Stomach (tissue), 8 donors: ENCODE measurements at regions not wholly inside any gene's neighbourhood (a gene's known extent, or its start where the extent isn't known, plus 50 kb on each side); places are given as distances from the start of the nearest gene placed in this dataset.
A peak's percentile ranks its signal among the peaks of the same experiment; 100 is the strongest.

ENCODE experiments used
- DNase-seq, 2 donors: peaks; one replicate each; pipeline versions ENCODE4 v3.0.0 to v3.0.0-alpha.2; 2013 to 2019
- H3K27ac ChIP-seq, 5 donors: fragments of 200-600 bp in 4 of 5; sonication (generic) in 4 of 5; one replicate each; pipeline ENCODE4 v1.5.1; 2013 to 2019; ENCODE audit warnings: mild to moderate bottlenecking in 1 of 5, moderate library complexity in 1 of 5
- H3K27me3 ChIP-seq, 3 donors: fragments of 200-600 bp; sonication (generic); one replicate each; pipeline ENCODE4 v1.5.1; 2017 to 2019; ENCODE audit warnings: mixed run types in 1 of 3
- H3K36me3 ChIP-seq, 4 donors: fragments of 200-600 bp; sonication (generic); 1 replicate in 3 of 4; 2 replicates in 1 of 4; pipeline ENCODE4 v1.5.1; 2016 to 2019
- H3K4me1 ChIP-seq, 4 donors: fragments of 200-600 bp; sonication (generic); one replicate each; pipeline ENCODE4 v1.5.1; 2016 to 2019
- H3K4me3 ChIP-seq, 4 donors: fragments of 200-600 bp; sonication (generic) in 3 of 4; one replicate each; pipeline ENCODE4 v1.5.1; 2016 to 2019; ENCODE audit warnings: mild to moderate bottlenecking in 1 of 4
- H3K9me3 ChIP-seq, 4 donors: fragments of 200-600 bp; sonication (generic); one replicate each; pipeline ENCODE4 v1.5.1; 2016 to 2019
- CTCF ChIP-seq, 7 experiments: fragments of 450-650 bp in 4 of 7; fragments of 200-600 bp in 3 of 7; sonication (generic) in 3 of 7; IDR thresholded peaks; one replicate each; pipeline ENCODE4 v1.5.1; 2016 to 2019; ENCODE audit warnings: antibody characterized with exemption in 7 of 7, control low read depth in 2 of 7, mild to moderate bottlenecking in 1 of 7
- EP300 ChIP-seq: sonication (generic); formaldehyde crosslinking; IDR thresholded peaks from one replicate; pipeline ENCODE4 v1.6.1; 2017; ENCODE audit warnings: antibody characterized with exemption
- POLR2A ChIP-seq, 4 donors: fragments of 450-650 bp; IDR thresholded peaks; one replicate each; pipeline ENCODE4 v1.6.1; 2016; ENCODE audit warnings: antibody characterized with exemption in 4 of 4, control low read depth in 2 of 4, mild to moderate bottlenecking in 1 of 4, moderate library complexity in 1 of 4
- POLR2AphosphoS5 ChIP-seq, 3 donors: sonication (generic); formaldehyde crosslinking; IDR thresholded peaks; one replicate each; pipeline ENCODE4 v1.6.1; 2016; ENCODE audit warnings: antibody characterized with exemption in 3 of 3
- WGBS, 5 donors: extraction: QIAGEN DNeasy Blood & Tissue Kit in 3 of 5; methylation state at CpG; one replicate each; pipeline versions ENCODE4 v1.1.5 to v1.1.7; 2013 to 2018; 5-methylcytosine and 5-hydroxymethylcytosine counted together
- intact Hi-C: fragments of 100-400 bp; cut with DNase I; formaldehyde crosslinking; loops from one replicate; pipeline ENCODE4 v1.15.1; 2023; ENCODE audit warnings: low total_unique reads
- donor health status: healthy with polysubstance abuse.
- donor health status: Bipolar disorder and iron deficiency.
- donor health status: healthy.

GRCh38 chr5:97846643-97847042 is 663.6 kb upstream of the RIOK2 start:
- H3K27me3 ChIP-seq, result no peaks in the 10 kb centered on the region
- intact Hi-C loops, result no loop called here
- no peaks in the 10 kb centered on the region for H3K36me3 ChIP-seq
- no peak for DNase-seq
- H3K27ac ChIP-seq, result no peak overlapping the region
- no peaks in the 10 kb centered on the region for H3K9me3 ChIP-seq
- TF ChIP-seq EP300, result no peak
- no peak for TF ChIP-seq POLR2AphosphoS5 (IDR thresholded peaks at IDR 0.05)
- TF ChIP-seq CTCF (IDR thresholded peaks at IDR 0.05), result no peak
- no peak for TF ChIP-seq POLR2A (IDR thresholded peaks at IDR 0.05)
- no peak overlapping the region for H3K4me3 ChIP-seq
- no peaks in the 10 kb centered on the region for H3K4me1 ChIP-seq

- Histone ChIP-seq H3K36me3 (no peaks in the 10 kb centered on the region), H3K27ac (no peak overlapping the region), H3K4me3 (no peak overlapping the region), H3K4me1 (no peaks in the 10 kb centered on the region), H3K27me3 (no peaks in the 10 kb centered on the region), H3K9me3 (no peaks in the 10 kb centered on the region)
- WGBS, 5 donors, result 85 to 93% (median 88%) methylated on average over 2 of the region's 2 CpGs
- intact Hi-C loops, result no loop called here
- TF ChIP-seq POLR2AphosphoS5 (IDR thresholded peaks at IDR 0.05), result no peak
- TF ChIP-seq EP300, result no peak
- no peak for TF ChIP-seq POLR2A (IDR thresholded peaks at IDR 0.05)
- no peak for TF ChIP-seq CTCF (IDR thresholded peaks at IDR 0.05)
- DNase-seq, result no peak
Measured at GRCh38 chr5:97847920-97848631, 665.0 kb upstream of the RIOK2 start.

GRCh38 chr5:97851036-97851435 is 668.0 kb upstream of the RIOK2 start:
- Histone ChIP-seq H3K9me3 (no peaks in the 10 kb centered on the region), H3K27ac (no peak overlapping the region), H3K4me1 (no peaks in the 10 kb centered on the region), H3K4me3 (no peak overlapping the region), H3K27me3 (no peaks in the 10 kb centered on the region), H3K36me3 (no peaks in the 10 kb centered on the region)
- 30 to 67% (median 48%) methylated on average over 1 of the region's 1 CpG for WGBS, 5 donors
- peak in 1 of 2 donors; percentile 55 for DNase-seq
- TF ChIP-seq EP300 (no peak), CTCF (IDR thresholded peaks at IDR 0.05) (no peak), POLR2A (IDR thresholded peaks at IDR 0.05) (no peak), POLR2AphosphoS5 (IDR thresholded peaks at IDR 0.05) (no peak)
- intact Hi-C loops, result loop anchor here (5.0 kb wide), 1 partner anchor 346 kb away; no protein-coding TSS in a partner anchor

GRCh38 chr5:97854871-97855762 is 672.1 kb upstream of the RIOK2 start:
- no peaks in the 10 kb centered on the region for H3K36me3 ChIP-seq
- no peaks in the 10 kb centered on the region for H3K4me1 ChIP-seq
- H3K9me3 ChIP-seq, result peaks cover 0 to 9% (median 0%) of the 10 kb centered on the region in 4 donors
- intact Hi-C loops, result loop anchor here (5.0 kb wide), 1 partner anchor 342 kb away; no protein-coding TSS in a partner anchor
- no peak overlapping the region for H3K4me3 ChIP-seq
- WGBS, 5 donors, result 72 to 79% (median 77%) methylated on average over 7 to 9 of the region's 9 CpGs
- H3K27me3 ChIP-seq, result no peaks in the 10 kb centered on the region
- peak in 1 of 2 donors; percentile 34 for DNase-seq
- TF ChIP-seq EP300 (no peak), POLR2AphosphoS5 (IDR thresholded peaks at IDR 0.05) (no peak)
- no peak overlapping the region for H3K27ac ChIP-seq
